Stimulated activated memory B cell treated with anti-CD40 and anti-IgM and Interleukin-4, amounts not matched to agents 10 μg/mL and 1 μg/mL and 100 μg/mL, for 72 hours (primary cell): ENCODE measurements at regions not wholly inside any gene's neighbourhood (a gene's known extent, or its start where the extent isn't known, plus 50 kb on each side); places are given as distances from the start of the nearest gene placed in this dataset.
"Not testable (repeated sequence)": the region's sequence is repeated elsewhere in the genome, so short reads cannot be mapped to it uniquely, and the experiment has no call there.

Source experiments
- ATAC-seq: fragments of 150-1000 bp; cut with Tn5 transposase; 2 replicates; pipeline ENCODE4 v1.10.0; 2021
- H3K27ac Mint-ChIP-seq: one replicate; pipeline ENCODE4 v1.8.0; 2022; ENCODE audit warnings: mild to moderate bottlenecking, mixed read lengths
- H3K27me3 Mint-ChIP-seq: one replicate; pipeline ENCODE4 v1.8.0; 2022; ENCODE audit warnings: mixed read lengths
- H3K36me3 Mint-ChIP-seq: one replicate; pipeline ENCODE4 v1.8.0; 2022; ENCODE audit warnings: mixed read lengths
- H3K4me1 Mint-ChIP-seq: one replicate; pipeline ENCODE4 v1.8.0; 2022; ENCODE audit warnings: mixed read lengths
- H3K4me3 Mint-ChIP-seq: one replicate; pipeline ENCODE4 v1.8.0; 2022; ENCODE audit warnings: mild to moderate bottlenecking, moderate library complexity, mixed read lengths
- H3K9me3 Mint-ChIP-seq: one replicate; pipeline ENCODE4 v1.8.0; 2022; ENCODE audit warnings: mixed read lengths

DNA sequence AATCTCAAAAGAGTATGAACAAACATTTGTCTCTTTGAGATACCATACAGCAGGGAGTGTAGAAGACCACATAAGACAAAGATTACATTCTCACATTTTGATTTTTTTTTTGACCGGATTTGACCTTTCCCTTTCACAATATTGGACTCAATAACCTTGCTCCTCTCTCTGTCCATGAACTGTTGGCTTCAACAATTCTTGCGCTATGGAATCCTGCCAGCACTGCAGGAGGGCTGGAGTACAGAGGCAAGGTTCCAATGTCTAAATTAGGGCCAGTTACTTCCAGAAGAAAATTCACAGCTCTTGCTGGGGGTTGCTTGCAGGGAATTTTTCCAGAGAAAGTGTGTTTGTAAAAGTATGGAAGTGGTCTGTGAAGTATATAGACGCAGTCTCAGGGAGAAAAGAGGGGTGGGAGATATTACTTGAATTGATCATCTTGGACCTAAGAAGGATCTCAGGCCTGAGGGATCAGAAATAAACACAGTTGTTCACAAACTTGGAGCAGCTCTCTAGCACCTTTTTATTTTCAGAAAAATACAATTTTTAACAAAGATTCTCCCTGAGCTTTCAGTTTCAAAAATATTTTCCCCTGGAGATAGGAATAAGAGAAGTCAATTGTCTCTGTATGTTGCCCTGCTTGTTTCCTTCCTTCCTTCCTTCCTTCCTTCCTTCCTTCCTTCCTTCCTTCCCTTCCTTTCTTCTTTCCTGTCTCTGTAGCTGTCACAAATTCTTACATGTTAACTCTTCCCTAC, 765.9 kb downstream of the BCKDHB start:
- Mint-ChIP-seq H3K36me3 (no peaks in the 10 kb centered on the region), H3K27ac (no peak overlapping the region), H3K4me1 (no peaks in the 10 kb centered on the region), H3K27me3 (no peaks in the 10 kb centered on the region), H3K4me3 (no peak overlapping the region), H3K9me3 (peaks cover 15% of the 10 kb centered on the region)
- no peak for ATAC-seq

DNA sequence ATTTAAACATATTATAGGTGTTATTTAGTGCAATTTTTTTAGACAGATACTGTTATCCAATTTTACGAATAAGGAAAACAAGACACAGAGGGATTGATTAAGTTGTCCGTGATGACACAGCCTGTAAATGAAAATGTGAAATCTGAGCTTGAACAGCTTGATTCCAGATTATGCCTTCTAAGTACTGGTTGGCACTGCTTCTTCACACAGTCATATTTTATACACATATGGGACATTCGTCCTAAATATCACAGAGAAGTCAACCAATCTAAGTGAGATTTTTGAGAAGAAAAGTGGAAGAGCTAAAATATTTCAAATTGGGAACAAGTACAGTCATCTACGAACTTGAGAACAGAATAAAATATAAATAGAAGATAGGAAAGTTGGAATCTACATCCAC, 756.3 kb downstream of the BCKDHB start:
- ATAC-seq: no peak
- Mint-ChIP-seq H3K9me3 (peaks cover 5% of the 10 kb centered on the region), H3K27me3 (no peaks in the 10 kb centered on the region), H3K4me1 (no peaks in the 10 kb centered on the region), H3K36me3 (no peaks in the 10 kb centered on the region), H3K27ac (no peak overlapping the region), H3K4me3 (no peak overlapping the region)

DNA sequence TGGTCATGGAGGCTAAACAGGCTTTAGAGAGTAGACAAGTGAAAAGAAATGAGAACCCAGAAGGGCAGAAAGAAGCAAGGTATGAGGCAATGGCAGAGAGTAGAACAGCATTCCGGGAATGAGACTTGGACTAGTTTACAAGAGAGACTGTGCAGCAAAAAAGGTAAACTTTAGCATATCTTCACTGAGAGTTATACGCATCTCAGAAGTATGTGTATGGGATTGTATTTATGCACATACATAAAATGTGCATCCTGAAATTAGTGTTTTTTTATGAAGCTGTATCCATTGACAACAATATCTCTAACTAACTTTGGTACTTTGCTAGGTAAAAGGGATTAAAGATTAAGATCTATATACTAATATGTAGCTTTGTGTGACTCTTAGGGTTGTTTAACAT, 753.6 kb downstream of the BCKDHB start:
- peaks cover 2% of the 10 kb centered on the region for H3K9me3 Mint-ChIP-seq
- no peaks in the 10 kb centered on the region for H3K4me1 Mint-ChIP-seq
- no peaks in the 10 kb centered on the region for H3K27me3 Mint-ChIP-seq
- no peaks in the 10 kb centered on the region for H3K36me3 Mint-ChIP-seq
- no peak for ATAC-seq
- H3K27ac Mint-ChIP-seq: no peak overlapping the region
- no peak overlapping the region for H3K4me3 Mint-ChIP-seq

GRCh38 chr6:80847973-80848372, 741.5 kb downstream of the BCKDHB start:
- not testable (repeated sequence) for H3K4me1 Mint-ChIP-seq, H3K36me3 Mint-ChIP-seq, H3K4me3 Mint-ChIP-seq, H3K27me3 Mint-ChIP-seq, ATAC-seq, H3K27ac Mint-ChIP-seq
- peaks cover 17% of the 10 kb centered on the region for H3K9me3 Mint-ChIP-seq

GRCh38 chr6:80832337-80832736, 725.9 kb downstream of the BCKDHB start:
- Mint-ChIP-seq H3K36me3 (no peaks in the 10 kb centered on the region), H3K27ac (no peak overlapping the region), H3K4me3 (no peak overlapping the region), H3K9me3 (no peaks in the 10 kb centered on the region), H3K27me3 (no peaks in the 10 kb centered on the region), H3K4me1 (no peaks in the 10 kb centered on the region)
- ATAC-seq: no peak

DNA sequence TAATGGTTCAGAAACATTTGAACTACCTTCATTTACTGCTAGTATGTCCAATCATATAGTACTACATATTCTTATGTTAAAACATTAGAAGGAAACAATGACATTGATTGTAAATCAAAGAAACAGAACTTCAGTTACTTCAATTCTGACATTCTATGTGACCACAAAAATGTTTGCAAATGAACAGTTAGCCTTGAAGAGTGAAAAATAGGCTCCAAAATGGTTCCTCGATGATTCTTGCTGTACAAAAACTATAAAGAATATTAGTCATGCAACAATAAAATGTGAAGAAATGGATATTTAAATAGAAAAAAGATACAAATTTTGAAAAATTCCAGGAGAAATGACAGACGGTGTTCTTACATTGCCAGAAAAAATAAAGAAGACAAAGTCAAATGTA, 686.9 kb downstream of the BCKDHB start:
- Mint-ChIP-seq H3K4me3 (no peak overlapping the region), H3K27me3 (no peaks in the 10 kb centered on the region), H3K9me3 (peaks cover 3% of the 10 kb centered on the region)

DNA sequence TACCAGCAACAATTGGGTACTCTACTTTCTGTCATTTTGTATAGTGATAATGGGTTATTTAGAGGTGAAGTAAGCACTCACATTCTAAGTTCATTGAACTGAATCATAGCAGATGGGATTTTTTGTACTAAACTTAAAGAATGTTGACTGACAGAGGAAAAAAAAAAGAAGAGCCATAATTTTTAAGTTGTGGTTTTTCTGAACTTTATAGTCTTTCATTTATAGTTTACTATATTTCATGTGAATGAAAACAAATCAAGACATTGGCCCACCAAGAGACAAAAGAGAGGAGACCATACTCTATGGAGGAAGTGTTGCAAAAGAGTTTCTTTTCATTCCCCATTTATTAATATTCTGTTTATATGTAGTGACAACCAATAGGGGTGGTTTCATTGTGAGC, 685.7 kb downstream of the BCKDHB start:
- H3K27ac Mint-ChIP-seq: no peak overlapping the region
- H3K4me3 Mint-ChIP-seq: no peak overlapping the region
- H3K27me3 Mint-ChIP-seq: no peaks in the 10 kb centered on the region
- H3K36me3 Mint-ChIP-seq: no peaks in the 10 kb centered on the region
- no peak for ATAC-seq
- H3K9me3 Mint-ChIP-seq: peaks cover 1% of the 10 kb centered on the region
- H3K4me1 Mint-ChIP-seq: no peaks in the 10 kb centered on the region

More for the DNA sequence above, 686.9 kb downstream of the BCKDHB start:
- Mint-ChIP-seq H3K36me3 (no peaks in the 10 kb centered on the region), H3K4me1 (no peaks in the 10 kb centered on the region), H3K27ac (no peak overlapping the region)
- ATAC-seq: no peak

- Mint-ChIP-seq H3K9me3 (peaks cover 4% of the 10 kb centered on the region), H3K4me1 (no peaks in the 10 kb centered on the region), H3K27ac (no peak overlapping the region), H3K4me3 (no peak overlapping the region), H3K27me3 (no peaks in the 10 kb centered on the region), H3K36me3 (no peaks in the 10 kb centered on the region)
- ATAC-seq: no peak
Measured at GRCh38 chr6:80789912-80790570, 683.6 kb downstream of the BCKDHB start.

GRCh38 chr6:80783271-80783670, 676.8 kb downstream of the BCKDHB start:
- H3K36me3 Mint-ChIP-seq, H3K27me3 Mint-ChIP-seq, H3K27ac Mint-ChIP-seq, H3K4me1 Mint-ChIP-seq, H3K4me3 Mint-ChIP-seq, ATAC-seq: not testable (repeated sequence)
- H3K9me3 Mint-ChIP-seq: peaks cover 14% of the 10 kb centered on the region

DNA sequence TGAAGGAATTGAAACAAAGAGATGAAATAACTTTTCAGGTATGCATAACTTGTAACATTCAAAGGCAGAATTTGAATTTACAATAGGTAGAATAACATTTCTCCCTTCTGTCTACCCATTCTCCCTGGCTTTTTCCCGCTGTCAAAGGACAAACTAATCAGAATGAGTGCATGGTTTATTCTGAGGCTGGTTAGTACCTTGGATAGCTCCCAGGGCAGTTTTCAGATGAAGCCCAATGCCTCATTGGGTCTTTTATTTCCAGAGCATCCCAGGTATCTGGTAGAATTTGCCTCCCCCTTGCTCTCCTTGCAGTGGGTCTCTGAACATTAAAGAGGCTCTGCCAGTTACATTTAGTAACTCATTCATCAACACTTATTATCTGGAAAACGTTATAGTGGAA, 665.5 kb downstream of the BCKDHB start:
- ATAC-seq: no peak
- no peaks in the 10 kb centered on the region for H3K27me3 Mint-ChIP-seq
- peaks cover 5% of the 10 kb centered on the region for H3K9me3 Mint-ChIP-seq
- H3K36me3 Mint-ChIP-seq: no peaks in the 10 kb centered on the region
- no peak overlapping the region for H3K27ac Mint-ChIP-seq
- H3K4me3 Mint-ChIP-seq: no peak overlapping the region
- H3K4me1 Mint-ChIP-seq: no peaks in the 10 kb centered on the region

GRCh38 chr6:80769106-80769505, 662.6 kb downstream of the BCKDHB start:
- Mint-ChIP-seq H3K4me1 (no peaks in the 10 kb centered on the region), H3K27me3 (no peaks in the 10 kb centered on the region), H3K9me3 (no peaks in the 10 kb centered on the region), H3K4me3 (no peak overlapping the region), H3K27ac (no peak overlapping the region), H3K36me3 (no peaks in the 10 kb centered on the region)
- no peak for ATAC-seq

DNA sequence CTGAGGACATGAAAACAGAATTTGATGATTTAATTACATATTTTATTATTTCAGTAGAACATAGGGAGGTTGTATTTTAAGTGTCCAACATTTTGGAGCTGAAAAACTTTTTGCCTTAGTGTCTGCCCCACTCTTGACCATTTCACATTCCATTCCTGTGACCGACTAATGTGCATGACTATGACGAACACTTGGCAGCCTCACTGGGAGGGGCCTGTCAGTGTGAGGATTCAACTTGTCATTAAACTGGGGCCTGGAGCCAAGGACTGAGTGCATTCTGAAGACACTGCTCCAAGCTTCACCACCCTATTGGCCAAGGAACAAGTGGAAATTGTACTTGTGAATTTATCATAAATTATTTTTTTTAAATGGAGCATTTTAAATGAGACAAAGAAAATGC, 661.3 kb downstream of the BCKDHB start:
- no peaks in the 10 kb centered on the region for H3K36me3 Mint-ChIP-seq
- no peak overlapping the region for H3K27ac Mint-ChIP-seq
- no peak for ATAC-seq
- no peak overlapping the region for H3K4me3 Mint-ChIP-seq
- no peaks in the 10 kb centered on the region for H3K27me3 Mint-ChIP-seq
- no peaks in the 10 kb centered on the region for H3K4me1 Mint-ChIP-seq
- peaks cover 2% of the 10 kb centered on the region for H3K9me3 Mint-ChIP-seq

DNA sequence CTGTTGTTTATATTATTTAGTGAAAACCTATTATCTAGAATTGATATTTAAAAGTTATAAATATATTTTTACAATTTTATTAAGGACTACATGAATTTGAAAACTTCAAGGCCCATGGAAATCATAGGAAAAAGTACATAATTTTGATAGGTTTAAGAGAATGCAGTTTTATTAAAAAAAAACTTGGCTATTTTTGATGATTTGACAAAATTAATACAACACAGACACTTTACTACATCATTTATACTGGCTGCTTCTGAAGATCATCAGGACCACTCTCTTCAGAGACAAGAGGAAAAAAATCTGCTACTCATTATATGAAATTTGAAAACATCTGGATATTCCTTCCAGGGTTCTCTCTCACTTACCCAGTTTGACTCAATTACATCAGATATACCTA, 637.7 kb downstream of the BCKDHB start:
- ATAC-seq: no peak
- no peaks in the 10 kb centered on the region for H3K27me3 Mint-ChIP-seq
- no peak overlapping the region for H3K4me3 Mint-ChIP-seq
- peaks cover 7% of the 10 kb centered on the region for H3K9me3 Mint-ChIP-seq
- H3K36me3 Mint-ChIP-seq: no peaks in the 10 kb centered on the region
- no peak overlapping the region for H3K27ac Mint-ChIP-seq
- no peaks in the 10 kb centered on the region for H3K4me1 Mint-ChIP-seq

- no peaks in the 10 kb centered on the region for H3K36me3 Mint-ChIP-seq
- no peaks in the 10 kb centered on the region for H3K27me3 Mint-ChIP-seq
- ATAC-seq: no peak
- H3K9me3 Mint-ChIP-seq: peaks cover 7% of the 10 kb centered on the region
- no peaks in the 10 kb centered on the region for H3K4me1 Mint-ChIP-seq
- no peak overlapping the region for H3K27ac Mint-ChIP-seq
- no peak overlapping the region for H3K4me3 Mint-ChIP-seq
Measured at GRCh38 chr6:80742481-80742880, 636.0 kb downstream of the BCKDHB start.

- peaks cover 8% of the 10 kb centered on the region for H3K9me3 Mint-ChIP-seq
- ATAC-seq: no peak
- no peaks in the 10 kb centered on the region for H3K36me3 Mint-ChIP-seq
- no peaks in the 10 kb centered on the region for H3K27me3 Mint-ChIP-seq
- no peak overlapping the region for H3K4me3 Mint-ChIP-seq
- no peaks in the 10 kb centered on the region for H3K4me1 Mint-ChIP-seq
- no peak overlapping the region for H3K27ac Mint-ChIP-seq
Measured at GRCh38 chr6:80733641-80734040, 627.2 kb downstream of the BCKDHB start.

DNA sequence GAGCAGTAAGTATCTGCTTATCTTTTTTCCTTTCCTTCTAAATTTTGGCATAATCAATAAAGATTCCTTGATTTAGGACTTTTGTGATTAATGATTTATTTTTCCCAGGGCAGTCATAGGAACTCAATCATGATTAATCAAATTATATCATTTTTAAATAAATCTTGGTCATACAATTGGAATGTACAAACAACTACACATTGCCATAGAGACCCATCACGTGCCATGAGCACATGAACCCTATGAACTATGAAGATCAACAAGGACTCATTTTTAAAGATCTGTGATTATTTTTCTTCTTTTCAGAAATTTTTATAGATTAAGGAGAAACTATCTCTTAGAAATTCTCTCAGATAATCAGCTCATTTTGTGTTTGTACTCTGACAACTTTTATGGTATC, 622.4 kb downstream of the BCKDHB start:
- no peak overlapping the region for H3K27ac Mint-ChIP-seq
- H3K36me3 Mint-ChIP-seq: no peaks in the 10 kb centered on the region
- no peaks in the 10 kb centered on the region for H3K27me3 Mint-ChIP-seq
- no peak overlapping the region for H3K4me3 Mint-ChIP-seq
- peaks cover 5% of the 10 kb centered on the region for H3K9me3 Mint-ChIP-seq
- no peak for ATAC-seq
- no peaks in the 10 kb centered on the region for H3K4me1 Mint-ChIP-seq
